Renal cortex interstitium (tissue), 11 donors: ENCODE measurements at regions not wholly inside any gene's neighbourhood (a gene's known extent, or its start where the extent isn't known, plus 50 kb on each side); places are given as distances from the start of the nearest gene placed in this dataset.
"Not testable (repeated sequence)": the region's sequence is repeated elsewhere in the genome, so short reads cannot be mapped to it uniquely, and the experiment has no call there.

ENCODE experiments used
- DNase-seq, 11 donors: peaks; one replicate each; pipeline ENCODE4 v3.0.0-alpha.2; 2013; ENCODE audit warnings: low read depth in 9 of 11, low spot score in 4 of 11; ENCODE audit errors: extremely low read depth in 1 of 11

- peak in 1 of 11 donors; percentile 21 for DNase-seq
Observed at GRCh38 chr9:75197561-75197960, 109.2 kb downstream of the OSTF1 start.

- no peak for DNase-seq
Observed at GRCh38 chr9:75198436-75198835, 110.1 kb downstream of the OSTF1 start.

GRCh38 chr9:75200892-75201470 is 112.7 kb downstream of the OSTF1 start:
- DNase-seq: peak in 7 of 11 donors; percentile 18 to 44 (median 22)

- no peak for DNase-seq
Observed at GRCh38 chr9:75201480-75202209, 113.3 kb downstream of the OSTF1 start.

- not testable (repeated sequence) for DNase-seq
Observed at GRCh38 chr9:75207997-75208396, 119.7 kb downstream of the OSTF1 start.

- DNase-seq: no peak
Observed at GRCh38 chr9:75210215-75210614, 121.9 kb downstream of the OSTF1 start.

GRCh38 chr9:75213765-75214164 is 125.5 kb downstream of the OSTF1 start:
- no peak for DNase-seq

- no peak for DNase-seq
Observed at GRCh38 chr9:75226403-75227139, 138.3 kb downstream of the OSTF1 start.

- no peak for DNase-seq
Observed at GRCh38 chr9:75228893-75229292, 140.6 kb downstream of the OSTF1 start.

- DNase-seq: no peak
Observed at GRCh38 chr9:75229605-75230332, 141.5 kb downstream of the OSTF1 start.

- DNase-seq: no peak
Observed at GRCh38 chr9:75230469-75230868, 142.2 kb downstream of the OSTF1 start.

- no peak for DNase-seq
Observed at GRCh38 chr9:75231167-75231566, 142.9 kb downstream of the OSTF1 start.

GRCh38 chr9:75233011-75233410 is 144.7 kb downstream of the OSTF1 start:
- DNase-seq: no peak

- DNase-seq: no peak
Observed at GRCh38 chr9:75235632-75236031, 147.3 kb downstream of the OSTF1 start.

- DNase-seq: peak in 10 of 11 donors; percentile 5 to 45 (median 32)
Observed at GRCh38 chr9:75238311-75238976, 150.1 kb downstream of the OSTF1 start.

GRCh38 chr9:75239176-75239575 is 150.9 kb downstream of the OSTF1 start:
- DNase-seq: no peak

- no peak for DNase-seq
Observed at GRCh38 chr9:75242426-75242825, 154.1 kb downstream of the OSTF1 start.

GRCh38 chr9:75246949-75247348 is 158.6 kb downstream of the OSTF1 start:
- no peak for DNase-seq

- peak; percentile 13 to 53 (median 31) for DNase-seq
Observed at GRCh38 chr9:75265525-75265972, 177.2 kb downstream of the OSTF1 start.
